OCI-LY3 (cell line): ENCODE measurements at regions not wholly inside any gene's neighbourhood (a gene's known extent, or its start where the extent isn't known, plus 50 kb on each side); places are given as distances from the start of the nearest gene placed in this dataset.

ENCODE experiments used
- H2AFZ ChIP-seq: fragments of 200-600, 300-600 bp; shearing (Covaris generic); 2 replicates; pipeline ENCODE4 v1.6.0; 2014; ENCODE audit warnings: antibody characterized with exemption, low read depth, low read length
- H3K27ac ChIP-seq: fragments of 200-600, 300-600 bp; sonication (generic); 2 replicates; pipeline ENCODE4 v1.5.1; 2014; ENCODE audit warnings: mild to moderate bottlenecking, low read length, moderate library complexity, mixed read lengths
- H3K27me3 ChIP-seq: fragments of 200-600, 300-600 bp; sonication (generic); 2 replicates; pipeline ENCODE4 v1.6.1; 2014; ENCODE audit warnings: low read depth, low read length, mixed read lengths
- H3K36me3 ChIP-seq: fragments of 200-600, 300-600 bp; sonication (generic); replicated peaks from 2 replicates; pipeline ENCODE3; 2014; ENCODE audit warnings: low read depth, low read length, mixed read lengths
- H3K4me1 ChIP-seq: fragments of 300-600, 200-600 bp; sonication (generic); 2 replicates; pipeline ENCODE4 v1.6.1; 2014; ENCODE audit warnings: low read length, mixed read lengths
- H3K4me2 ChIP-seq: fragments of 200-600, 300-600 bp; sonication (generic); 2 replicates; pipeline ENCODE4 v1.6.1; 2014; ENCODE audit warnings: low read length, mixed read lengths
- H3K4me3 ChIP-seq: fragments of 300-600, 200-600 bp; sonication (generic); 2 replicates; pipeline ENCODE4 v1.5.1; 2014; ENCODE audit warnings: antibody characterized with exemption, mild to moderate bottlenecking, low read length, moderate library complexity
- H3K79me2 ChIP-seq: fragments of 300-600, 200-600 bp; shearing (Covaris generic); 2 replicates; pipeline ENCODE4 v1.6.1; 2014; ENCODE audit warnings: mild to moderate bottlenecking, low read length, mixed read lengths
- H3K9ac ChIP-seq: fragments of 300-600, 200-600 bp; shearing (Covaris generic); 2 replicates; pipeline ENCODE4 v1.6.0; 2014; ENCODE audit warnings: mild to moderate bottlenecking, low read length, moderate library complexity
- H3K9me3 ChIP-seq: fragments of 200-600, 300-600 bp; shearing (Covaris generic); 2 replicates; pipeline ENCODE4 v1.6.1; 2014; ENCODE audit warnings: low read length, mixed read lengths; ENCODE audit not compliant: insufficient read depth
- H4K20me1 ChIP-seq: fragments of 200-600, 300-600 bp; sonication (generic); 2 replicates; pipeline ENCODE4 v1.6.1; 2016; ENCODE audit warnings: low read length, mixed read lengths; ENCODE audit not compliant: insufficient read depth
- CTCF ChIP-seq: fragments of 200-600, 300-600 bp; sonication (generic); IDR thresholded peaks from 2 replicates; pipeline ENCODE4 v1.5.1; 2014; ENCODE audit warnings: antibody characterized with exemption, low read length, low read depth
- EZH2phosphoT487 ChIP-seq: fragments of 200-600 bp; shearing (Covaris generic); IDR thresholded peaks from 2 replicates; pipeline ENCODE4 v1.6.1; 2018; ENCODE audit warnings: antibody characterized with exemption, mixed run types, low read depth

- no peak overlapping the region for H3K9ac ChIP-seq
- H3K36me3 ChIP-seq: no peaks in the 10 kb centered on the region
- no peak overlapping the region for H3K27ac ChIP-seq
- H4K20me1 ChIP-seq: no peaks in the 10 kb centered on the region
- no peaks in the 10 kb centered on the region for H3K9me3 ChIP-seq
- H3K4me2 ChIP-seq: no peak overlapping the region
- H2AFZ ChIP-seq: no peak overlapping the region
- H3K4me3 ChIP-seq: no peak overlapping the region
- no peaks in the 10 kb centered on the region for H3K79me2 ChIP-seq
- no peaks in the 10 kb centered on the region for H3K27me3 ChIP-seq
- no peaks in the 10 kb centered on the region for H3K4me1 ChIP-seq
- TF ChIP-seq EZH2phosphoT487 (no peak), CTCF (no peak)
Measured at GRCh38 chr1:81717230-81717629, 83.5 kb upstream of the ADGRL2 start.

- no peaks in the 10 kb centered on the region for H3K36me3 ChIP-seq
- no peak overlapping the region for H3K4me3 ChIP-seq
- no peaks in the 10 kb centered on the region for H3K27me3 ChIP-seq
- no peak overlapping the region for H3K27ac ChIP-seq
- H3K4me1 ChIP-seq: no peaks in the 10 kb centered on the region
- H3K79me2 ChIP-seq: no peaks in the 10 kb centered on the region
- H3K4me2 ChIP-seq: no peak overlapping the region
- no peaks in the 10 kb centered on the region for H4K20me1 ChIP-seq
- TF ChIP-seq CTCF: no peak
- no peak for TF ChIP-seq EZH2phosphoT487
- no peak overlapping the region for H2AFZ ChIP-seq
- H3K9ac ChIP-seq: no peak overlapping the region
- H3K9me3 ChIP-seq: no peaks in the 10 kb centered on the region
Measured at GRCh38 chr1:81715391-81715790, 85.3 kb upstream of the ADGRL2 start.

- TF ChIP-seq EZH2phosphoT487: no peak
- no peak for TF ChIP-seq CTCF
- Histone ChIP-seq H3K27ac (no peak overlapping the region), H4K20me1 (no peaks in the 10 kb centered on the region), H3K79me2 (no peaks in the 10 kb centered on the region), H3K27me3 (no peaks in the 10 kb centered on the region), H3K4me3 (no peak overlapping the region), H2AFZ (no peak overlapping the region), H3K4me1 (no peaks in the 10 kb centered on the region), H3K9ac (no peak overlapping the region), H3K4me2 (no peak overlapping the region), H3K9me3 (no peaks in the 10 kb centered on the region), H3K36me3 (no peaks in the 10 kb centered on the region)
Measured at GRCh38 chr1:81714636-81715035, 86.1 kb upstream of the ADGRL2 start.

GRCh38 chr1:81712425-81712824 is 88.3 kb upstream of the ADGRL2 start:
- Histone ChIP-seq H3K4me1 (no peaks in the 10 kb centered on the region), H3K27ac (no peak overlapping the region), H3K36me3 (no peaks in the 10 kb centered on the region), H3K9ac (no peak overlapping the region), H3K79me2 (no peaks in the 10 kb centered on the region), H4K20me1 (no peaks in the 10 kb centered on the region), H3K4me3 (no peak overlapping the region), H3K4me2 (no peak overlapping the region), H3K27me3 (no peaks in the 10 kb centered on the region), H2AFZ (no peak overlapping the region), H3K9me3 (no peaks in the 10 kb centered on the region)
- TF ChIP-seq EZH2phosphoT487: no peak
- TF ChIP-seq CTCF: no peak
